GM18873 (cell line): ENCODE measurements at regions not wholly inside any gene's neighbourhood (a gene's known extent, or its start where the extent isn't known, plus 50 kb on each side); places are given as distances from the start of the nearest gene placed in this dataset.

Source experiments
- ATAC-seq: cut with Tn5 transposase; IDR thresholded peaks from one replicate; pipeline ENCODE4 v1.9.1; 2021; ENCODE audit warnings: mild to moderate bottlenecking, moderate library complexity, moderate number of reproducible peaks; ENCODE audit not compliant: unreplicated experiment, low FRiP score

- ATAC-seq: no peak
Measured at GRCh38 chr4:137694138-137694537, 161.8 kb upstream of the PCDH18 start.

GRCh38 chr4:137693641-137694040 lies 161.3 kb upstream of the PCDH18 start:
- ATAC-seq: no peak

GRCh38 chr4:137692205-137692604 lies 159.9 kb upstream of the PCDH18 start:
- ATAC-seq: no peak

- ATAC-seq: no peak
Measured at GRCh38 chr4:137688651-137689050, 156.4 kb upstream of the PCDH18 start.

- ATAC-seq: no peak
Measured at GRCh38 chr4:137685357-137685756, 153.1 kb upstream of the PCDH18 start.

- no peak for ATAC-seq
Measured at GRCh38 chr4:137681081-137681480, 148.8 kb upstream of the PCDH18 start.

- peak; percentile 53 for ATAC-seq
Measured at GRCh38 chr4:137678796-137679195, 146.5 kb upstream of the PCDH18 start.

- no peak for ATAC-seq
Measured at GRCh38 chr4:137677863-137678262, 145.6 kb upstream of the PCDH18 start.

- ATAC-seq: no peak
Measured at GRCh38 chr4:137676357-137676998, 144.2 kb upstream of the PCDH18 start.

- no peak for ATAC-seq
Measured at GRCh38 chr4:137674066-137674465, 141.8 kb upstream of the PCDH18 start.

GRCh38 chr4:137668885-137669545 lies 136.7 kb upstream of the PCDH18 start:
- no peak for ATAC-seq

- no peak for ATAC-seq
Measured at GRCh38 chr4:137664416-137664815, 132.1 kb upstream of the PCDH18 start.

GRCh38 chr4:137664046-137664387 lies 131.7 kb upstream of the PCDH18 start:
- no peak for ATAC-seq

GRCh38 chr4:137663251-137664045 lies 131.2 kb upstream of the PCDH18 start:
- ATAC-seq: no peak

- no peak for ATAC-seq
Measured at GRCh38 chr4:137661693-137662092, 129.4 kb upstream of the PCDH18 start.

- ATAC-seq: no peak
Measured at GRCh38 chr4:137660211-137660610, 127.9 kb upstream of the PCDH18 start.

- no peak for ATAC-seq
Measured at GRCh38 chr4:137659431-137659830, 127.1 kb upstream of the PCDH18 start.

- no peak for ATAC-seq
Measured at GRCh38 chr4:137656661-137657060, 124.4 kb upstream of the PCDH18 start.

- no peak for ATAC-seq
Measured at GRCh38 chr4:137655302-137655701, 123.0 kb upstream of the PCDH18 start.

- ATAC-seq: no peak
Measured at GRCh38 chr4:137651128-137651527, 118.8 kb upstream of the PCDH18 start.

GRCh38 chr4:137649711-137650450 lies 117.6 kb upstream of the PCDH18 start:
- ATAC-seq: no peak
